ENCODE measurements at regions not wholly inside any gene's neighbourhood (a gene's known extent, or its start where the extent isn't known, plus 50 kb on each side); places are given as distances from the start of the nearest gene placed in this dataset.

- Histone ChIP-seq H3K4me1 (ENCODE audit: control insufficient read depth in 4 of 4, insufficient read depth in 4 of 4, low read length in 3 of 4) (no peaks in the 10 kb centered on the region), H3K27ac (ENCODE audit: low read depth in 1 of 2, low read length in 2 of 2) (no peak overlapping the region), H3K4me3 (ENCODE audit: low read depth in 1 of 3, low read length in 3 of 3) (no peak overlapping the region), H3K9ac (ENCODE audit: low read depth in 1 of 2, low read length in 2 of 2) (no peak overlapping the region), H3K9me3 (ENCODE audit: control insufficient read depth in 4 of 4, low read length in 3 of 4) (no peaks in the 10 kb centered on the region), H3K36me3 (ENCODE audit: control insufficient read depth in 4 of 4, insufficient read depth in 3 of 4, low read depth in 1 of 4, low read length in 3 of 4) (no peaks in the 10 kb centered on the region), H3K27me3 (ENCODE audit: control insufficient read depth in 4 of 4, insufficient read depth in 4 of 4, low read length in 3 of 4) (peaks cover 0 to 6% (median 2%) of the 10 kb centered on the region in 4 donors)
- no peak for TF ChIP-seq REST (IDR thresholded peaks at IDR 0.05)
- TF ChIP-seq, protein P1, sequence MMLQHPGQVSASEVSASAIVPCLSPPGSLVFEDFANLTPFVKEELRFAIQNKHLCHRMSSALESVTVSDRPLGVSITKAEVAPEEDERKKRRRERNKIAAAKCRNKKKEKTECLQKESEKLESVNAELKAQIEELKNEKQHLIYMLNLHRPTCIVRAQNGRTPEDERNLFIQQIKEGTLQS (IDR thresholded peaks at IDR 0.05), result no peak
- no peak for DNase-seq (ENCODE audit: low spot score)
Observed at GRCh38 chr15:47937834-47938233, 183.0 kb upstream of the SLC24A5 start.

- no peaks in the 10 kb centered on the region for H3K9me3 ChIP-seq (ENCODE audit: control insufficient read depth in 4 of 4, low read length in 3 of 4)
- no peaks in the 10 kb centered on the region for H3K36me3 ChIP-seq (ENCODE audit: control insufficient read depth in 4 of 4, insufficient read depth in 3 of 4, low read depth in 1 of 4, low read length in 3 of 4)
- WGBS, result 68% methylated on average over 5 of the region's 5 CpGs
- no peak overlapping the region for H3K4me3 ChIP-seq (ENCODE audit: low read depth in 1 of 3, low read length in 3 of 3)
- DNase-seq (ENCODE audit: low spot score), result no peak
- TF ChIP-seq GABPA (IDR thresholded peaks at IDR 0.05 in 1 of 2, conservative IDR thresholded peaks at IDR 0.05 in 1 of 2), result no peak
- TF ChIP-seq YY1 (IDR thresholded peaks at IDR 0.05), result no peak
- TF ChIP-seq CTCF (IDR thresholded peaks at IDR 0.05; ENCODE audit: low read depth, low read length, missing input control), result no peak
- TF ChIP-seq, protein P2, sequence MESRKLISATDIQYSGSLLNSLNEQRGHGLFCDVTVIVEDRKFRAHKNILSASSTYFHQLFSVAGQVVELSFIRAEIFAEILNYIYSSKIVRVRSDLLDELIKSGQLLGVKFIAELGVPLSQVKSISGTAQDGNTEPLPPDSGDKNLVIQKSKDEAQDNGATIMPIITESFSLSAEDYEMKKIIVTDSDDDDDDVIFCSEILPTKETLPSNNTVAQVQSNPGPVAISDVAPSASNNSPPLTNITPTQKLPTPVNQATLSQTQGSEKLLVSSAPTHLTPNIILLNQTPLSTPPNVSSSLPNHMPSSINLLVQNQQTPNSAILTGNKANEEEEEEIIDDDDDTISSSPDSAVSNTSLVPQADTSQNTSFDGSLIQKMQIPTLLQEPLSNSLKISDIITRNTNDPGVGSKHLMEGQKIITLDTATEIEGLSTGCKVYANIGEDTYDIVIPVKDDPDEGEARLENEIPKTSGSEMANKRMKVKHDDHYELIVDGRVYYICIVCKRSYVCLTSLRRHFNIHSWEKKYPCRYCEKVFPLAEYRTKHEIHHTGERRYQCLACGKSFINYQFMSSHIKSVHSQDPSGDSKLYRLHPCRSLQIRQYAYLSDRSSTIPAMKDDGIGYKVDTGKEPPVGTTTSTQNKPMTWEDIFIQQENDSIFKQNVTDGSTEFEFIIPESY (IDR thresholded peaks at IDR 0.05), result no peak
- H3K4me1 ChIP-seq (ENCODE audit: control insufficient read depth in 4 of 4, insufficient read depth in 4 of 4, low read length in 3 of 4), result no peaks in the 10 kb centered on the region
- H3K9ac ChIP-seq (ENCODE audit: low read depth in 1 of 2, low read length in 2 of 2), result no peak overlapping the region
- H3K27me3 ChIP-seq (ENCODE audit: control insufficient read depth in 4 of 4, insufficient read depth in 4 of 4, low read length in 3 of 4), result no peaks in the 10 kb centered on the region
- H3K27ac ChIP-seq (ENCODE audit: low read depth in 1 of 2, low read length in 2 of 2), result no peak overlapping the region
Observed at GRCh38 chr15:47944637-47945288, 176.0 kb upstream of the SLC24A5 start.

Measured in liver (tissue), 8 donors.